ENCODE measurements at regions not wholly inside any gene's neighbourhood (a gene's known extent, or its start where the extent isn't known, plus 50 kb on each side); places are given as distances from the start of the nearest gene placed in this dataset.

GRCh38 chr6:102749210-102749971 lies 1355.9 kb downstream of the GRIK2 start:
- no peak overlapping the region for H3K27ac Mint-ChIP-seq
- no peak for TF ChIP-seq CTCF (IDR thresholded peaks at IDR 0.05; ENCODE audit: unreplicated experiment)
- DNase-seq (ENCODE audit: low spot score in 2 of 2, unreplicated experiment in 2 of 2): no peak
- H3K36me3 Mint-ChIP-seq: no peaks in the 10 kb centered on the region
- no peak overlapping the region for H3K4me3 Mint-ChIP-seq
- no peaks in the 10 kb centered on the region for H3K9me3 Mint-ChIP-seq
- peaks cover 11% of the 10 kb centered on the region for H3K4me1 Mint-ChIP-seq
- H3K27me3 Mint-ChIP-seq (ENCODE audit: low read depth): peaks cover 8% of the 10 kb centered on the region

DNA sequence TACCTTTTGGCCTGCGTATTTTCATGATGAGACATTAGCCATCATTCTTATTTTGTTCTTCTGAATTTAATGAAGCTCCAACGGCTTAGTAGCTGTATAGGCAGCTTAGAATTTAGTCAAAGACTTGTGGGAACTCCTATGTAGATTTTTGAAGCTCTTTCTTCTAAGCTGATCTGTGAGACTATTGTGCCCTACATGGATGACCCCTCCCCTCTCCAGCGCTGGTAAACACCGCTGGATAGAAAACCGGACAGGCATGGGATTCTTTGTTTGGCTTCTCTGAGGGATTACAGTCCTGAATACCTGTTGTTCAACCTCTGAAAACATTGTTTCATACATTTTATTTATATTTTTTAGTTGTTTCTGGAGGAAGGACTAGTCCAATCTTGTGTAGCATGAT lies 1353.4 kb downstream of the GRIK2 start:
- H3K27me3 Mint-ChIP-seq (ENCODE audit: low read depth): peaks cover 8% of the 10 kb centered on the region
- H3K9me3 Mint-ChIP-seq: no peaks in the 10 kb centered on the region
- H3K4me3 Mint-ChIP-seq: no peak overlapping the region
- H3K27ac Mint-ChIP-seq: no peak overlapping the region
- peaks cover 25% of the 10 kb centered on the region for H3K4me1 Mint-ChIP-seq
- H3K36me3 Mint-ChIP-seq: no peaks in the 10 kb centered on the region
- DNase-seq (ENCODE audit: low spot score in 2 of 2, unreplicated experiment in 2 of 2): no peak
- TF ChIP-seq CTCF (IDR thresholded peaks at IDR 0.05; ENCODE audit: unreplicated experiment): no peak

- peaks cover 6% of the 10 kb centered on the region for H3K27me3 Mint-ChIP-seq (ENCODE audit: low read depth)
- no peak for TF ChIP-seq CTCF (IDR thresholded peaks at IDR 0.05; ENCODE audit: unreplicated experiment)
Observed at GRCh38 chr6:102742754-102743356, 1349.3 kb downstream of the GRIK2 start.

DNA sequence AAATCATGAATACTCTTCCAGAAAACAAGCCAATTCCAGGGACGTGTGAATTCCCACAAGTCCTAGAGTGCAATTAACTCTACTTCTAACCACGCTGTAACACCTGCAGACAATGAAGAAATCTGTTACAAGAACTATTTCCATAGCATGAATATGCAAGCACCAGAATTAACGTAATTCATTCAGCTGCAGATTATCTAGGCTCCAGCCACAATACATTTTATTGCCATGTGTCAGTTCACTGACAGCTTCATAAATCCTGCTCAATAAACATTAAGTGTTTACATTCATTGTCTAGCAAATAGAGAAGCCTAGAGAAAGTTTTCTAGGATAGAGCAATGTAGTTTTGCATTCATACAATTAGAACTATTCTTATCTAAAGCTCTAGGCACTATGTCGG lies 1348.5 kb downstream of the GRIK2 start:
- TF ChIP-seq CTCF (IDR thresholded peaks at IDR 0.05; ENCODE audit: unreplicated experiment): no peak
- peaks cover 18% of the 10 kb centered on the region for H3K4me1 Mint-ChIP-seq
- H3K36me3 Mint-ChIP-seq: no peaks in the 10 kb centered on the region
- no peak overlapping the region for H3K4me3 Mint-ChIP-seq
- DNase-seq (ENCODE audit: low spot score in 2 of 2, unreplicated experiment in 2 of 2): no peak
- H3K27ac Mint-ChIP-seq: no peak overlapping the region
- H3K27me3 Mint-ChIP-seq (ENCODE audit: low read depth): peaks cover 6% of the 10 kb centered on the region
- no peaks in the 10 kb centered on the region for H3K9me3 Mint-ChIP-seq

More at GRCh38 chr6:102742754-102743356, 1349.3 kb downstream of the GRIK2 start:
- Mint-ChIP-seq H3K36me3 (no peaks in the 10 kb centered on the region), H3K4me3 (peak overlapping the region; percentile 22), H3K4me1 (peaks cover 18% of the 10 kb centered on the region), H3K27ac (no peak overlapping the region), H3K9me3 (no peaks in the 10 kb centered on the region)
- no peak for DNase-seq (ENCODE audit: low spot score in 2 of 2, unreplicated experiment in 2 of 2)

- Mint-ChIP-seq H3K4me1 (peaks cover 4% of the 10 kb centered on the region), H3K36me3 (no peaks in the 10 kb centered on the region), H3K27ac (no peak overlapping the region), H3K9me3 (no peaks in the 10 kb centered on the region), H3K27me3 (ENCODE audit: low read depth) (no peaks in the 10 kb centered on the region), H3K4me3 (no peak overlapping the region)
- no peak for TF ChIP-seq CTCF (IDR thresholded peaks at IDR 0.05; ENCODE audit: unreplicated experiment)
- no peak for DNase-seq (ENCODE audit: low spot score in 2 of 2, unreplicated experiment in 2 of 2)
Observed at GRCh38 chr6:102736941-102737368, 1343.4 kb downstream of the GRIK2 start.
